Natural killer cell treated with Interleukin-12 subunit alpha and Interleukin-12 subunit beta and Interleukin-15 and Interleukin-18, amount 100 ng/mL, for 72 hours (primary cell): ENCODE measurements at regions not wholly inside any gene's neighbourhood (a gene's known extent, or its start where the extent isn't known, plus 50 kb on each side); places are given as distances from the start of the nearest gene placed in this dataset.
"Not testable (repeated sequence)": the region's sequence is repeated elsewhere in the genome, so short reads cannot be mapped to it uniquely, and the experiment has no call there.

ENCODE experiments used
- ATAC-seq, 2 donors: fragments of 150-1000 bp; cut with Tn5 transposase in 1 of 2; sonication (Bioruptor Pico), chemical (Tn5 transposase) in 1 of 2; 2 replicates each; pipeline ENCODE4 v1.10.0; 2021
- DNase-seq: peaks from one replicate; pipeline ENCODE4 v3.0.0; 2022; ENCODE audit warnings: low spot score
- H3K27ac Mint-ChIP-seq, 2 donors: 1 replicate in 1 of 2; 2 replicates in 1 of 2; pipeline ENCODE4 v1.8.0; 2022; ENCODE audit warnings: mixed read lengths in 2 of 2, mild to moderate bottlenecking in 1 of 2, moderate library complexity in 1 of 2
- H3K27me3 Mint-ChIP-seq, 2 donors: 1 replicate in 1 of 2; 2 replicates in 1 of 2; pipeline ENCODE4 v1.8.0; 2022; ENCODE audit warnings: mixed read lengths in 2 of 2
- H3K36me3 Mint-ChIP-seq: one replicate; pipeline ENCODE4 v1.8.0; 2022; ENCODE audit warnings: mixed read lengths
- H3K4me1 Mint-ChIP-seq, 2 donors: 1 replicate in 1 of 2; 2 replicates in 1 of 2; pipeline ENCODE4 v1.8.0; 2022; ENCODE audit warnings: low read depth in 2 of 2, mixed read lengths in 2 of 2, mild to moderate bottlenecking in 1 of 2
- H3K4me3 Mint-ChIP-seq: one replicate; pipeline ENCODE4 v1.8.0; 2022; ENCODE audit warnings: mixed read lengths
- H3K9me3 Mint-ChIP-seq: 2 replicates; pipeline ENCODE4 v1.8.0; 2022; ENCODE audit warnings: mixed read lengths

DNA sequence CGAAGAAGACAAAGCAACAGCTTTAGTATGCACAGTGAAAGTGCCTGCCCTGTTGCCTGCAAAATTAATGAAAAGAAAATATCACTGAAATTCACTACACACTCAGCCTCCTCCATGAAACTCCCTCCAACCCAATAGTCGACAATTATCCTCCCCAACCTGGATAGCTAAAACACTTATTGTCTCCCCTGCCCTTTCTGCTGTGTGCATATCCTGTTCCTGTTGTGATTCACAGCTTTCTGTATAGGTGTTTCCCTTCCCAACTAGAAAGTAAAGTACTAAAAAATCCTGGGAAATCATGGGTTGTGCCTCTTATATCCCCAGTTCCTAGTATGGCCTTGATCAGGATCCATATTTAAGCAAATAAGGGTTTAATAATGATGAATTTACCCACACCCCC, 412.1 kb downstream of the LTN1 start:
- Mint-ChIP-seq H3K9me3 (no peaks in the 10 kb centered on the region), H3K27me3 (no peaks in the 10 kb centered on the region), H3K36me3 (peaks cover 10% of the 10 kb centered on the region), H3K27ac (no peak overlapping the region), H3K4me1 (peaks cover 0 to 5% of the 10 kb centered on the region in 2 donors), H3K4me3 (no peak overlapping the region)
- DNase-seq: no peak
- no peak for ATAC-seq

DNA sequence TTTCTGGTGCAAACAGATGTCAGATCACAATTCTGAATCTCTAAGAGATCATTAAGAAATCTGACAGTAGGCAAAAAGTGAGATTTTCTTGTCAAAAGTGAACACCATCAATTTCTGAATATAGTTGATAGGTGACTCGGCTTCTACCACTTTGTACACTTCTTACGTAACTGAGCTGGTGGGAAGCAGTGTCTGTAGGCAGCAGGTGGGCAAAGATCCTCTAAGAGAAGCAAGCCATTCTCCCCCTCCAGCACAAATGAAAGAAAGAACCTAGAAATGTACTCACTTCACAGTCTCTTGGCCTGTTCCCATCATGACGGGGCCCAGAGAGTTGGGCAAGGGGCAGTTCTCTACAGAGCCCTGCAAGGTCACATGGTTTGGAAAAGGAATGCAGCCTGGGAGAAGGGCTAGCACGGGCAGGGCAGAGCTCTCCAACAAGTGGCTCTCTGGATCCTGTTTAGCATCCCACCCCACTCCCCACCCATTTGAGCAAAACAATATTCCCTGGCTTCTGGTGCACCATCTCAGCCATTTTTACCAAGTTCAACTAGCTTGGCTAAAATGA, 412.6 kb downstream of the LTN1 start:
- H3K36me3 Mint-ChIP-seq: peaks cover 13% of the 10 kb centered on the region
- no peak overlapping the region for H3K4me3 Mint-ChIP-seq
- DNase-seq (no peak), ATAC-seq (no peak)
- no peak overlapping the region for H3K27ac Mint-ChIP-seq
- H3K27me3 Mint-ChIP-seq: no peaks in the 10 kb centered on the region
- peaks cover 0 to 5% of the 10 kb centered on the region in 2 donors for H3K4me1 Mint-ChIP-seq
- H3K9me3 Mint-ChIP-seq: no peaks in the 10 kb centered on the region

DNA sequence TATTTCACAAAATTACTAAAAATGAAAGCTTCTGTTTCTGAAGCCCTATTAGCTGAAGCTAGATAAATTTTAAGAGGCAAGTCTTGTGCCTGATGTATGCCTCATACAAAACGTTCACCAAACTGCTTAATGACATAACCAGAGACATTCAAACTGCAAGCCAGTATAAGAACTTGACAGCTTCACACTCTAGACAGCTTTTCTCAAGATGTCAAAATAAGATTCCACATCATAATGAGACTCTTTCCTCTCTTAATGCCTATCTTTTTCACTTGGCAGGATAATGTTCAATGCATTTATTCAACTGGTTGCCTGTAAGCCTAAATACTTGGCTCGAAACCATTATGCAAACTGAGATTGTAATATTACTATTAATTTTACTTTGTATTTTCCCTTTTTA, 424.0 kb downstream of the LTN1 start:
- ATAC-seq (no peak), DNase-seq (no peak)
- Mint-ChIP-seq H3K27me3 (no peaks in the 10 kb centered on the region), H3K36me3 (peaks cover 11% of the 10 kb centered on the region), H3K27ac (no peak overlapping the region), H3K4me1 (peaks cover 0 to 4% of the 10 kb centered on the region in 2 donors), H3K9me3 (no peaks in the 10 kb centered on the region), H3K4me3 (no peak overlapping the region)

DNA sequence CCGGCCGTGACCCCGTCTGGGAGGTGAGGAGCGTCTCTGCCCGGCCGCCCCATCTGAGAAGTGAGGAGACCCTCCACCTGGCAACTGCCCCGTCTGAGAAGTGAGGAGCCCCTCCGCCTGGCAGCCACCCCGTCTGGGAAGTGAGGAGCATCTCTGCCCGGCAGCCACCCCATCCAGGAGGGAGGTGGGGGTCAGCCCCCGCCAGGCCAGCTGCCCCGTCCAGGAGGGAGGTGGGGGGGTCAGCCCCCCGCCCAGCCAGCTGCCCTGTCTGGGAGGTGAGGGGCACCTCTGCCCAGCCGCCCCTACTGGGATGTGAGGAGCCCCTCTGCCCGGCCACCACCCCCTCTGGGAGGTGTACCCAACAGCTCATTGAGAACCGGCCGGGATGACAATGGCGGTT, 428.7 kb downstream of the LTN1 start:
- H3K36me3 Mint-ChIP-seq: peaks cover 19% of the 10 kb centered on the region
- not testable (repeated sequence) for H3K27me3 Mint-ChIP-seq, ATAC-seq, H3K27ac Mint-ChIP-seq, H3K9me3 Mint-ChIP-seq, DNase-seq, H3K4me3 Mint-ChIP-seq
- peaks cover 22 to 26% of the 10 kb centered on the region in 2 donors for H3K4me1 Mint-ChIP-seq

DNA sequence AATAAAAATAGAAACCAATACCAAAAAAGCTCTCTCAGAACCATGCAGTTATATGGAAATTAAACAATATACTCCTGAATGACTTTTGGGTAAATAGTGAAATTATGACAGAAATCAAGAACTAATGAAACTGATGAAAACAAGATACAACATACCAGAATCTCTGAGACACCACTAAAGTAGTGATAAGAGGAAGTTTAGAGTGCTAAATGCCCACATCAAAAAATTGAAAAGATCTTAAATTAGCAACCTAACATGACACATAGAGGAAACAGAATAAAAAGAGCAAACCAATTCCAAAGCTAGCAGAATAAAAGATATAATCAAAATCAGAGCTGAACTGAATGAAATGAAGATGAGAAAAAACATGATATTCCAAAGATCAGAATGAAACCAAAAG, 430.9 kb downstream of the LTN1 start:
- Mint-ChIP-seq H3K4me1 (peaks cover 26 to 29% of the 10 kb centered on the region in 2 donors), H3K27ac (peak overlapping the region in 1 of 2 donors; percentile 8), H3K27me3 (no peaks in the 10 kb centered on the region), H3K4me3 (peak overlapping the region; percentile 28), H3K9me3 (no peaks in the 10 kb centered on the region), H3K36me3 (peaks cover 20% of the 10 kb centered on the region)
- ATAC-seq: no peak
- no peak for DNase-seq

DNA sequence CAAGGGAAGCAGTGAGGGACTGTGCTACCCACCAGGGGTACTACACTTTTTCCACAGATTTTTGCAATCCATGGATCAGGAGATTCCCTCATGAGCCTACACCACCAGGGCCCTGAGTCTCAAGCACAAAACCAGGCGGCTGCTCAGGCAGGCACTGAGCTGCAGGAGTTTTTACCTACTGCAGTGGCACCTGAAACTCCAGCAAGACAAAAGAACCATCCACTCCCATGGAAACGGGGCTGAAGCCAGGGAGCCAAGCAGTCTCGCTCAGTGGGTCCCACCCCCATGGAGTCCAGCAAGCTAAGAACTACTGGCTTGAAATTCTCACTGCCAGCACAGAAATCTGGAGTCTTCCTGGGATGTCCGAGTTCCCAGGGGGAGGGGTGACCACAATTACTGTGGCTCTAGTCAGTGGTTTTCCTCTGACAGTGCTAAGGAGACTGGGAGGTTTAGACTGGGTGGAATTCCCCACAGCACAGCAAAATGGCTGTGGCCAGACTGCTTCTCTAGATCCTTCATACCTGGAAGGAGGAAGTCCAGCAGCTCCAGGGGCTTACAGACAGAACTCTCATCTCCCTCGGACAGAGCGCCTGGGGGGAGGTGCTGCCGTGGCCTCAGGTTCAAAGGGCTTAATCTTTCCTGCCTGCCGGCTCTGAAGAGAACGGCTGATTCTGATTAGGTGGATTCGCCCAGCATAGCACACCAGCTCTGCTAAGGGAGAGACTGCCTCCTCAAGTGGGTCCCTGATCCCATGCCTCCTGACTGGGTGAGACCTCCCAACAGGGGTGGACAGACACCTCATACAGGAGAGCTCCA, 437.8 kb downstream of the LTN1 start:
- H3K27me3 Mint-ChIP-seq: no peaks in the 10 kb centered on the region
- peaks cover 5% of the 10 kb centered on the region for H3K36me3 Mint-ChIP-seq
- DNase-seq (no peak), ATAC-seq (no peak)
- no peak overlapping the region for H3K27ac Mint-ChIP-seq
- no peak overlapping the region for H3K4me3 Mint-ChIP-seq
- no peaks in the 10 kb centered on the region for H3K9me3 Mint-ChIP-seq
- H3K4me1 Mint-ChIP-seq: peaks cover 4 to 10% of the 10 kb centered on the region in 2 donors

DNA sequence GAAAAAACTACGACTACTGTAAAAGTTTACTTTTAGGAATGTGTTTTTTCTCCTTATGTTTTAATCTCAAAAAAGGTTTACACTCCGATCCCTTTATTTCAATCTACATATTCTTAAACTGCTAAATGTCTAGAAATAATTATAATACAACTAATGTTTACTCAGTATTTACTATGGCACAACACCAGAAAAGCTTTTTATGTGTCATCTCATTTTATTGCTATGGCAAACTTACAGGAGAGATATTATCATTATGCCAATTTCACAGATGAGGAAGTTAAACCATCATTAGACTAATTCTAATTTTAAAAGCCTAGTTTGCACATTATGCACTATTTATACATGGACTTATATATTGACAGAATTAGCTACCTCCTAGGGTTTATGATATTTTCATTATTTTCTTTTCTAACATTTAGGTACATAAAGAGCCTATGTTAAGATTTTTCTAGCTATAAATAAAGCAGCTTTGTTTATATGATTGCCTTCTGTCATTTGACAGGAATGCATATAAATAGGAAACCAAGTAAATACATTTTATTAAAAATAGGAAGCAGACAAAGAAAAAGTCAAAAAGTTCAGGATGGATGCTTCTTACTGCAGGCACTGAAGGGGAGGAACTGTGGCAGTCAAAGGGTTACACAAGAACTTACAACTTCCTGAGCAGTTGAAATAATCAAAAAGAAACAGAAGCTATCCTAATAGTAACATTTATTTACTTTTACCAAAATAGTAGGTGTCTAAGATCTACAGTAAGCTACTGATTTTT, 442.4 kb downstream of the LTN1 start:
- Mint-ChIP-seq H3K9me3 (no peaks in the 10 kb centered on the region), H3K36me3 (peaks cover 11% of the 10 kb centered on the region), H3K27ac (no peak overlapping the region), H3K27me3 (no peaks in the 10 kb centered on the region), H3K4me1 (peaks cover 0 to 3% of the 10 kb centered on the region in 2 donors), H3K4me3 (no peak overlapping the region)
- no peak for DNase-seq
- no peak for ATAC-seq

DNA sequence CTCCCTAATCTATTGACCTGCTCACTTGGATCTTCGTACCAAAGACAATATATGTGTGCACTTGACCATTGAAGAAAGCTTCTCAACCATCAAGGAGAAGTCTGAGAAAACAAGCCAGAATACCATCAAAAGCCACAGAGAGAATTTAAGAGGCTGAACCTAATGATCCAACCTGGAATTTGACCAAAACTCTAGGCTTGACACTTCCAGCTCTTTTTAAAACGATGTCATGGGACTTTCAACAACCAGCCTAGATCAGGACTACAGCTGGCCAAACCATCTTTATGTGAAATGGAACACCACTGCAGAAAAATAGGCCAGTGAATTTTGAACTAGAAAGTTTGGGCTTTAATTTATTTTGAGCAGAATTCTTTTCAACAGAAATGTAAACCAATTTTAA, 444.4 kb downstream of the LTN1 start:
- no peak for ATAC-seq
- DNase-seq: no peak
- H3K27me3 Mint-ChIP-seq: no peaks in the 10 kb centered on the region
- no peak overlapping the region for H3K4me3 Mint-ChIP-seq
- no peak overlapping the region for H3K27ac Mint-ChIP-seq
- H3K9me3 Mint-ChIP-seq: no peaks in the 10 kb centered on the region
- H3K36me3 Mint-ChIP-seq: peaks cover 11% of the 10 kb centered on the region
- H3K4me1 Mint-ChIP-seq: peaks cover 0 to 3% of the 10 kb centered on the region in 2 donors

DNA sequence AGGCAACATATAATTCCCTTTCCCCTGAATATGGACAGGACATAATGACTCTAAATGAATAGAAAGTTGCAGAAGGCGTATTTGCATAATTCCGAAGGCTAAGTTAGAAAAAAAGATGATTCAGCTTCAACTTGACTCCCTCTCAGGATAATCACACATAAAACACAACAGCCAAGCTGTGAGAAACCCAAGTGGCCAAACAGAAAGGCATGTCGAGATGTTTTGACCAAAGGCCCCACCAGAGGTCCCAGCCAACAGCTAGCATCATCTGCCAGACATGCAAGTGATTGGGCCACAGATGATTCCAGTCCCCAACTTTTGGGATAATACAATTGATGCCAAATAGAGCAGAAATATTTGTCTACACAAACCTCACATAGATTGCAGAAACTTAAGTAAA, 444.9 kb downstream of the LTN1 start:
- DNase-seq: no peak
- Mint-ChIP-seq H3K27me3 (no peaks in the 10 kb centered on the region), H3K4me1 (peaks cover 0 to 3% of the 10 kb centered on the region in 2 donors), H3K9me3 (no peaks in the 10 kb centered on the region), H3K4me3 (no peak overlapping the region), H3K27ac (no peak overlapping the region), H3K36me3 (peaks cover 11% of the 10 kb centered on the region)
- no peak for ATAC-seq

DNA sequence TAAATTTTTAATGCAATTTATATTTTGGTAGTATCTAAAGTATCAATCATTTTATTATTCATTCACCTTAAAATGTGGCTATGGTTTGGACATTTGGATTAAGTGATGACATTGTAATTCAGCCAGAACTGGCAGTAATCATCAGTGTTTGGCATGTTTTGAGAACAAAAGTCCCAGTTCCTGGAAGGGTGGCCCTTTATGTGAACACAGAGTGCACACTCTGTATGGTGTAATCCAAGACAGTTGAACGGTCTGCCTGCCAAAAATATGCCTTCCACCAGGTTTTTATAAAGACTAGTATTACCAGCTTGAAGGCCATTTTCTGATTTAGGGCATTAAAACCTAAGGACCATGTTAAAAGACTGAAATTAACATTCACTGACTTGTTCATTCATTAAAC, 448.7 kb downstream of the LTN1 start:
- no peaks in the 10 kb centered on the region for H3K27me3 Mint-ChIP-seq
- peaks cover 6% of the 10 kb centered on the region for H3K36me3 Mint-ChIP-seq
- ATAC-seq (no peak), DNase-seq (no peak)
- peaks cover 0 to 6% of the 10 kb centered on the region in 2 donors for H3K4me1 Mint-ChIP-seq
- no peaks in the 10 kb centered on the region for H3K9me3 Mint-ChIP-seq
- H3K27ac Mint-ChIP-seq: no peak overlapping the region
- no peak overlapping the region for H3K4me3 Mint-ChIP-seq

DNA sequence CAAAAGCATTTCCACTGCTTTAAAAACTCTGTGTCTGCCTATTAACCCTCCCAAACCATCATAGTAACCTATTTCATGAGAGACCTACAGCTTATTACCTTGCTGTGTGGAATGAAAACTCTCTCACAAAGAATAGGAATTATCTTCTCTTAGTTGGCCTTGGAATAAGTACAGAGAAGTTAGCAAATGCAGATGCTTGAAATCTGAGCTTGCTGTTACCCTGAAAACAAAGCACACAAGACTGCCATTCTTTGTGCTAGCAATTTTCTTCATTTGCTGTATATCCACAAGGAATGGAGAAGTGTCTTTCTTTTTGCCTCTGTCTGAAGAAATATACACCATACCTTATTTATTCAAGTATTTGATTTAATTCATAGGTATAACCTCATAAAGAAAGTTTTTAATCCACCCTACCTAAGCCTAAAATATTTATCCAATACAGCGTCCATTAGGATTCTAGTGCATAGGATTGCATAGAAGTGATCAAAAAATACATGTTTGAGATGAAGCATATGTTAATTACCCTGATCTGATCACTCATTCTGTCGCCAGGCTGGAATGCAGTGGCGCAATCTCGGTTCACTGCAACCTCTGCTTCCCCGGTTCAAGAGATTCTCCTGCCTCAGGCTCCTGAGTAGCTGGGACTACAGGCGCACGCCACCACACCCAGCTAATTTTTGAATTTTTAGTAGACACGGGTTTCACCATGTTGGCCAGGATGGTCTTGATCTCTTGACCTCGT, 451.1 kb downstream of the LTN1 start:
- no peak overlapping the region for H3K27ac Mint-ChIP-seq
- DNase-seq: no peak

DNA sequence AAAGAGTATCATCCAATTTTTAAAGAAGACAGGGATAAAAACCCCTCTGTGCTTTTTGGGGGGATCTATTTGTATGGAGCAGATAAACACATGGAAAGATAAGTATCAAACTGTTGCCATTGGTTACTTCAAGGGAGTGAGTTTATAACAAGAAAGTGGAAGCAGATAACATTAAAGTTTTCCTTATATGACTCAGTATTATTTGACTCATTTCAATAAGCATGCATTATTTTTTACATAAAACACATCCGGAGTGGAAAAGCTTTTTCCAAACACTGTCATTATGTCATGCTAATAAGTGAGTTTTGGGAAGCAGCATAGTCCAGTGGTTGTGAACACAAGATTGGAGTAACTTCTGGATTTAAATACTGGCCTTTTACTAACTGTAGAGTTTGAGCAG, 452.2 kb downstream of the LTN1 start:
- ATAC-seq (no peak), DNase-seq (no peak)
- Mint-ChIP-seq H3K9me3 (no peaks in the 10 kb centered on the region), H3K4me1 (peaks cover 0 to 3% of the 10 kb centered on the region in 2 donors), H3K4me3 (no peak overlapping the region), H3K27ac (no peak overlapping the region), H3K36me3 (peaks cover 1% of the 10 kb centered on the region), H3K27me3 (no peaks in the 10 kb centered on the region)

More for the DNA sequence above, 451.1 kb downstream of the LTN1 start:
- peaks cover 6% of the 10 kb centered on the region for H3K36me3 Mint-ChIP-seq
- no peaks in the 10 kb centered on the region for H3K27me3 Mint-ChIP-seq
- peaks cover 0 to 6% of the 10 kb centered on the region in 2 donors for H3K4me1 Mint-ChIP-seq
- no peak overlapping the region for H3K4me3 Mint-ChIP-seq
- no peak for ATAC-seq
- no peaks in the 10 kb centered on the region for H3K9me3 Mint-ChIP-seq

DNA sequence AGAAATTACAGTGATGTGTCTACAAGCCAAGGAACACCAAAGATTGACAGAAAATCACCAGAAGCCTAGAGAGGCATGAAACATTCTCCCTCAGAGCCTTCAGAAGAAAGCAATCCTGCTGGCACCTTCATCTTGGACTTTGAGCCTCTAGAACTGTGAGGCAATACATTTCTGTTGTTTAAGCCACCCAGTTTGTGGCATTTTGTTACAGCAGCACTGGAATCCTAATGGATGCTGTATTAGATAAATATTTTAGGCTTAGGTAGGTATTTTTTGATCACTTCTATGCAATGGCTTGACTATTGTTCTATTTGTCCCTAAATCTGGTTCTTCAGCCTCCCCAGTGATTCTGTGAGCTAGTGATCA, 453.1 kb downstream of the LTN1 start:
- ATAC-seq (no peak), DNase-seq (no peak)
- peaks cover 0 to 4% of the 10 kb centered on the region in 2 donors for H3K27me3 Mint-ChIP-seq
- no peak overlapping the region for H3K4me3 Mint-ChIP-seq
- H3K27ac Mint-ChIP-seq: no peak overlapping the region
- H3K4me1 Mint-ChIP-seq: peaks cover 0 to 3% of the 10 kb centered on the region in 2 donors
- no peaks in the 10 kb centered on the region for H3K9me3 Mint-ChIP-seq
- no peaks in the 10 kb centered on the region for H3K36me3 Mint-ChIP-seq
